ENCODE measurements at regions not wholly inside any gene's neighbourhood (a gene's known extent, or its start where the extent isn't known, plus 50 kb on each side); places are given as distances from the start of the nearest gene placed in this dataset.

GRCh38 chr13:40252241-40252640, 414.2 kb downstream of the FOXO1 start:
- no peak for DNase-seq (ENCODE audit: low spot score)

DNA sequence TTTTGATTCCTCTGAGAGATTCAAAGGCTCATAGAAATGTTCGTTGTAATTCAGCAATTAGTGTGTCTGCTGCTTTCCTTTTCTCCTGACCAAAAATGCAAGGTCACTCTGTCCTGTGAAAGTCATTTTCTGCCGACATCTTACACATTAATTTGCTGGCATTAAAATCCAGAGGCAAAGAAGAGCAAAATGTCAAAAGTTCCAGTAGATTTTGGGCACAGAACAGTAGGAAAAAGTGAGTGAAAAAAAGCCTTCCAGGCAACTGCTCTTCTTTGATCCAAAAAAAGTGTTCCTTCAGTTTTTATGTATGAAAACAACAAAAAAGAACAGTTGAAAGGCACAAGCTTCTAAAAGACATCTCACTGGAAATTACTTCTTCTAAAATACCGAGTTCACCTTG, 413.8 kb downstream of the FOXO1 start:
- no peak for DNase-seq (ENCODE audit: low spot score)

DNA sequence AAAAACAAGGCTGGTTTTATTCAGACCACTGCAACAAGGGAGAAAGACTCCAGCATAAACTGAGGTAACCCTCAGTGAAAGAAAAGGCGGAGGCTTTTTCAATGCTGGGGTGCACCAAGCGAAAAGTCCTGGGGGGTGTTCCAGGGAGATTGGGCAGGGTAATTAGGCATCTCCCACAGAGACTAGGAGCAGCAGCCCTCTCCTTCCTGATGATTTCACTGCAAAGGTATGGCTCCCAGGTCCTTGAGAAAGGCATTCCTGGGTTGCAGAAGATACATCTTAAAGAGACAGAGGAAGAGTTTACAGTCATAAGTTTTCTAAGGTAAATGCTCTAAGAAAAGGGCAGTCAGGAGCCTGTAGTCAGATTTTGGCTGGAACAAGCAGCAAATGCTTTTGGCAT, 412.0 kb downstream of the FOXO1 start:
- no peak for DNase-seq (ENCODE audit: low spot score)

- no peak for DNase-seq (ENCODE audit: low spot score)
These were observed 410.9 kb downstream of the FOXO1 start for GRCh38 chr13:40255551-40255950.

DNA sequence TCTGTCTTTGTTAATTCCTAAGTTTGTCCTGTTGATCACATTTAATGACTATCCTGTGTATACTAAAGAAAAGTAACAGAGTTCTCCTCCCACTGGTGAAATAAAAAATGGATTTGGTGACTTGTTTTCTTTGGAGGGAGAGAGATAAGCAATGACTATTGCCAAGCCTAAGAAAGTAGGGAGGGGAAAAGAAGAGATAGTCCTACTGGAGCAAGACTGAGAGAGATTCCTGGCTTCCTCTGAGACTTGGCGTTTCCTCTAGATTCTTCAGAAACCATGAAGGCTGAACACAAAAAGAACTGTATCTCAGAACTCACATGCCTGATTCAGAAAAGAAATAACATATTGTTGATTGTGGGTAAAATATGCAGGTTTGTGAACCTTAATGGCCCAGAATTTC, 406.5 kb downstream of the FOXO1 start:
- no peak for DNase-seq (ENCODE audit: low spot score)

DNA sequence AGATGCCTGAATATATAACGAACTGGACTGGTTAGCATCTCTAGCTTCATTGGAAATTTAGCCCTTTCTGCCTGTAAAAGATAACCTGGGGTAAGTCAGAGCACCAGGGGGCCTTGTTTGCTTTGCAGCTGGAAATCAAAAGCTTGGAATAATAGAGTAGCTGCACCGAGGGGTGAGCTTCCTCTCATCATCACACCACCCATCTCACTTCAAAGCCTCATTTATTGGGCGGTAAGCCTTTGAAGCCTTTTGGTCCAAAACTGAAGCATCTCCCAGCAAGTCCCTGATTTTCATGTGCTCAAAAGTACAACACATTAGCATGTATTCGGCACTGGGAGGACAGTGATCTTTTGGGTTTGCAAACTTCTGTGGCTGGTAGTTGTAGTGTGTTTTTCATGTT, 405.1 kb downstream of the FOXO1 start:
- no peak for DNase-seq (ENCODE audit: low spot score)

GRCh38 chr13:40261947-40262346, 404.5 kb downstream of the FOXO1 start:
- no peak for DNase-seq (ENCODE audit: low spot score)

DNA sequence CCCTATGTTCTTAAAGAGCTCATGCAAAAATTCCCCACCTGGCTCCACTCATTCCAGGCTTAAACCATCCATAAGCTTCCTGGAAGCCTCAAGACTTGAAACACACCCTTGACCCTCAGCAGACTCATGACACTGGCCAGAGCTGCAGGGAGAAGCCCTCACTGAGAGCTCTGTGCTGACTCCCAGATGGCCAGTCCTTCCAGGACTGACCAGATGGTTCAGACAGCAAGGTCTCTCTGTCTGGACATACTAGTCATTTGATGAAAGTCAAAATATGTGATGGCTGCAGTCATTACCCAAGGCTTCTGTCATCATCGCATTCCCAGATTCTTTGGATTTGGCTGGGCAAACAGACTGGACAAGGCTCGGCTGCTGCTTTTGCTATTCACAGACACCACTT, 397.4 kb downstream of the FOXO1 start:
- no peak for DNase-seq (ENCODE audit: low spot score)

GRCh38 chr13:40270726-40271125, 395.7 kb downstream of the FOXO1 start:
- no peak for DNase-seq (ENCODE audit: low spot score)

DNA sequence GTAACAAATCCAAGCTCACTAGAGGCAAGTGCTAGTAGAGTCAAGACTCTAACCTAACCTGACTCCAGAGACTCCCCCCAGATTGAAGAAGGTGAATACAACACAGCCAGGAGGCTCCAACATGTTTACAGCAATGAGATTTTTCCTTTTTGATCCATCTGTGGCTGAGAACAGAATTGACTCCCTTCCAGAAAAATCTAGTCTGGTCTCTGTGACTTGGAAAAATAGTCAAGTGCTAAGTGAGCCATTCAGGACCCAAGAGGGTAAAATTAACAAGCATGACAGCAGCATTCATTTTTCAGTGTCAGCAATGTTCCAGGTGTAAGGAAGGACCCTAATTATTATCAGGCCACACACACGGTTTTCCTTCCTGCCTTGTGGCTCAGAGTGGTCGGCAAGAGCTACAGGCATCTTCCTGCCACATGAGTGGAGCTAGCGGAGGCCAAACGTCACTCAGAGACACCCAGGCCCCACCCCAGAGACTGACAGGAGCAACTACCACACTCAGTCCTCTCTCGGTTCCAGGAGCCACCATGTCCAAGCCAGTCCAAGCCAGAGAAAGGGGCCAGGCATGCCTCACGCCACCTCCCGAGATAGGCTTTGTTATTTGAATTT, 395.1 kb downstream of the FOXO1 start:
- no peak for DNase-seq (ENCODE audit: low spot score)

DNA sequence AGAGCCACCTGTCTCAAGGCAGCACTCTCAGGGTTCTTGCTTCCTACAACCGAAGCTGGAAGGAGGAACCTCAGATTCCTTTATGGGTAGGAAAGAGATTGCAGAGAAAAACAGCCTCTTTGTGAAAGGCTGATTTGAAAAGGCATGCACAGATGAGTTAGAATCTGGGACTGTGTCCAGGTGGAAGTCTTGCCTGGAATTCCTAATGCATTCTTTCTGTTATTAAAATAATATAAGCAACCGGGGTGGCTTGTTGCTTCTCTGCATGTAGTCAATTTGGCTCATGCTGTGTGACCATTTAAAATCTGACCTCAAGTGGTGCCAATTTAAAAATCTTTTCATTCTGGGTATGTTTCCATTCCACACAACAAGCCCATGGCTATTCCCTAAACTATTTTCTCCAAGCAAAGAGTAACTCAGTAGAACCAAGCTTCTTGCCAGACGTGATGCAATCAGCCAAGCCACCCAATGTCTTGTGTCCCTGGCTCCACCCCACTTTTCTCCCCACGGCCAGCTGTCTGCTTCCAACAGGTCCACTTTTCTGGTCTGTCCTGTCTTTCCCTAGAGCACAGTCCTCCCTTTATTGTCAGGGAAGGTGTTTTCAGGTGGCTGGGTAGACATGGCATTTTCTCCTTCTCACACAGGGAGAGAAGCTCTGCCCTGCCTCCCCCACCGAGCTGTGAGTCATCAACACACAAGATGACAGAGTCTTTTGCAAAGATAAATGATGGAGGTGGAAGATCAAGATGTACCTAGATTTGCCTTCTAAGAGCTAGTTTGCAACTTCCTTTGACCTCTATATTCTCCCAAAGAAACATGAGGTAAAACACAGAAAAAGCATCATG, 394.3 kb downstream of the FOXO1 start:
- DNase-seq (ENCODE audit: low spot score), result peak; percentile 79

- no peak for DNase-seq (ENCODE audit: low spot score)
These were observed 393.7 kb downstream of the FOXO1 start for GRCh38 chr13:40272776-40273139.

GRCh38 chr13:40273253-40274025, 393.0 kb downstream of the FOXO1 start:
- no peak for DNase-seq (ENCODE audit: low spot score)

- DNase-seq (ENCODE audit: low spot score), result no peak
These were observed 392.3 kb downstream of the FOXO1 start for GRCh38 chr13:40274103-40274502.

GRCh38 chr13:40275155-40275554, 391.3 kb downstream of the FOXO1 start:
- DNase-seq (ENCODE audit: low spot score), result no peak

GRCh38 chr13:40275636-40276035, 390.8 kb downstream of the FOXO1 start:
- peak; percentile 14 for DNase-seq (ENCODE audit: low spot score)

DNA sequence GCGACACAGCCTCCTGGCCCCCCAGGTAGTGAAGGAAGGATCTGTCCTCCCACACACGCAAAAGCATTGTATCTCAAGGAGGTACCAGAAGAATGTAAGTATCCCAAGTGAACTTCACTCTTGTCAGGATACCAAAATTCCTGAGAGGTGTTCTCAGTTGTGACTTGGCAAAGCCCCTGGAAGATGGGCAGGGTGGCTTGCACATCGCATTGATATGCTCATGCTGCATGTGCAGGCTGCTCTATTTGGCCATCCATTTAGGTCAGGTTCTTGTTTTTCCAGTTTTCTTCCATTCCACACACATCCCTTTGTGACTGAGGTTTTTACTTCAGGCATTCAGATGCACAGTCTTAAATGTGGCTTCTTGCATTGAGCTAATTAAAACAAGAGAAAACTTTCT, 382.8 kb downstream of the FOXO1 start:
- DNase-seq (ENCODE audit: low spot score), result no peak

DNA sequence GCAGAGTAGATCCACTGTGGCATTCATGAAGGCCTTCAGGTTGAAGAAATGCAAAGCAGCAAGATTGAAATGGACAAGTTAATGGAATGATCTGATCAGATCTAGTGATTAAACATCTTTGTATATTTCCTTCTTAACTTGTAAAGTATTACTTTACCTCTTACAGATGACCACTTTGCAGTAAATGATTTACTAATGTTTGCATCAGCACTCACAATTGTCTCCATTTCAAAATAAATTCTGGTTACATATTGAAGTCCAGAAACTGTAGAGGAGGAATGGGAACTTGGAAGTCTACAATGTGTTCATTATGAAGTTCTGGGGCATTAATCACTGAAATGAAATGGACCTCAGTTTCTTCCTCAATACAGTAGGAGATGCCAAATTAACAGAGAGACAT, 380.8 kb downstream of the FOXO1 start:
- DNase-seq (ENCODE audit: low spot score), result no peak

- DNase-seq (ENCODE audit: low spot score), result no peak
These were observed 379.0 kb downstream of the FOXO1 start for GRCh38 chr13:40287428-40287827.

- DNase-seq (ENCODE audit: low spot score), result no peak
These were observed 378.2 kb downstream of the FOXO1 start for GRCh38 chr13:40288259-40288658.

- no peak for DNase-seq (ENCODE audit: low spot score)
These were observed 375.7 kb downstream of the FOXO1 start for GRCh38 chr13:40290758-40291157.

GRCh38 chr13:40292108-40292507, 374.3 kb downstream of the FOXO1 start:
- no peak for DNase-seq (ENCODE audit: low spot score)

DNA sequence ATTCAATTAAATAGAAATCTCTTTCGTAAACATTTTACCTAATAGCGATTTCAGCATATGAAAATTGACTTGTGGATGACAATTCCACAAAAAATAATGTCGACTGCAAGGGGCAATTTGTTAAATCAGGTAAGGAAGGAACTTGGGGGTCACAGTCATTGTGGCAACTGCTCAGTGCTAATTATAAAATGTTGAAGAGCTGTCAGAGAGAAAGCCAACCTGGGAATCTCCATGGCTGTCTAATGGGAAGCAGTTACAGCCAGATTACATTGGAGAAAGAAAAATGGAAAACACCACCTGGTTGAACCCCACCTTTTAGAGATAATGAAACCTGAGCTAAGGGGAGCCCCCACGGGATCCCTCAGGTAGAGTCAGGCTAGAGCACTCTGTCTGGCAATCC, 373.9 kb downstream of the FOXO1 start:
- DNase-seq (ENCODE audit: low spot score), result no peak
